Heart left ventricle (tissue), 13 donors: ENCODE measurements at regions not wholly inside any gene's neighbourhood (a gene's known extent, or its start where the extent isn't known, plus 50 kb on each side); places are given as distances from the start of the nearest gene placed in this dataset.

Source experiments
- POLR2A ChIP-seq, 2 donors: fragments of 450-650 bp; IDR thresholded peaks; one replicate each; pipeline ENCODE4 v1.6.1; 2017; ENCODE audit warnings: antibody characterized with exemption in 2 of 2, mild to moderate bottlenecking in 2 of 2, moderate library complexity in 2 of 2
- TF ChIP-seq, protein P1 (sequence below), 12 donors: fragments of 200-600 bp; sonication (generic) in 4 of 12; IDR thresholded peaks; one replicate each; pipeline versions ENCODE4 v1.5.0 to v1.8.0; 2018 to 2022; ENCODE audit warnings: antibody characterized with exemption in 12 of 12, mild to moderate bottlenecking in 5 of 12
- donor health status: ischemic (EF 13 %, LVEDD 7.1; RV severe dilation, severe dysfunction).
- donor health status: DM: no; HTN: yes; CAD: no.
- donor health status: DM: no; HTN: no; CAD: no.
- donor health status: ischemic (EF 25% LVEDD 6.9; RV normal size, moderate dysfunction).
- donor health status: ischemic (EF 25% LVEDD 5.7; RV mildly dilated, moderate dysfunction).
- donor health status: ischemic (EF 35%, LVEDD 5.7; RV mildly dilated, moderate dysfunction).
- donor health status: nonischemic (EF 11% LVEDD 7.7; RV severe dilation, severe dysfunction).
- donor health status: DM: yes; HTN: yes; CAD: no.
- donor health status: PGD.
- donor health status: ischemic (EF 29% LVEDD 5.4; RV normal size, mild dysfunction).
- donor health status: nonischemic (EF 23%, LVEDD 6.1; RV moderate dilation, normal function).

DNA sequence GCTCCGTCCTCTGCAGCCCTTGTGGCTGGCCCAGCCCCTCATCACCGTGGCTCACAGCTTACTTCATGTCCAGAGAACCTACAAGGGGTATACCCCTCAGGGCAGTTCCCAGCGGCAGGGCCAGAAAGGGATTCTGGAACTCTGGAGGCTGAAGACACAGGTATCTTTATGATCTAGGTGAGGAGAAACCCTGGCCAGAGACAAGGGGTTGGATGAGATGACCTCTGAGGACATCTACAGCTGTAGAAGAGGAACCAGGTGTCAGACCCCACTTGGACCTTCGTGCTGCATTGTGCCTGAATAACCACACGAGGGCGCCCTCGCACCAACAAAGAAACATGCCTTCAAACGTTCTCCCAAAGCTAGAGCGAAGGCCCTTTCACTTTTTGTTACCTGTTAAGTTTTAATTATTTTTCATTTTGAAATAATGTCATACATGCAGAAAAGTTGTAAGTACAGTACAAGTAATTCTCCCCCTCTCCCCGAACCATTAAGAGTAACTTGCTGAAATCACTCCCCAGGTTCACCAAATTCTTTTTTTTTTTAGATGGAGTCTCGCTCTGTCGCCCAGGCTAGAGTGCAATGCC lies 118.7 kb upstream of the SMAD3 start:
- TF ChIP-seq, protein P1, sequence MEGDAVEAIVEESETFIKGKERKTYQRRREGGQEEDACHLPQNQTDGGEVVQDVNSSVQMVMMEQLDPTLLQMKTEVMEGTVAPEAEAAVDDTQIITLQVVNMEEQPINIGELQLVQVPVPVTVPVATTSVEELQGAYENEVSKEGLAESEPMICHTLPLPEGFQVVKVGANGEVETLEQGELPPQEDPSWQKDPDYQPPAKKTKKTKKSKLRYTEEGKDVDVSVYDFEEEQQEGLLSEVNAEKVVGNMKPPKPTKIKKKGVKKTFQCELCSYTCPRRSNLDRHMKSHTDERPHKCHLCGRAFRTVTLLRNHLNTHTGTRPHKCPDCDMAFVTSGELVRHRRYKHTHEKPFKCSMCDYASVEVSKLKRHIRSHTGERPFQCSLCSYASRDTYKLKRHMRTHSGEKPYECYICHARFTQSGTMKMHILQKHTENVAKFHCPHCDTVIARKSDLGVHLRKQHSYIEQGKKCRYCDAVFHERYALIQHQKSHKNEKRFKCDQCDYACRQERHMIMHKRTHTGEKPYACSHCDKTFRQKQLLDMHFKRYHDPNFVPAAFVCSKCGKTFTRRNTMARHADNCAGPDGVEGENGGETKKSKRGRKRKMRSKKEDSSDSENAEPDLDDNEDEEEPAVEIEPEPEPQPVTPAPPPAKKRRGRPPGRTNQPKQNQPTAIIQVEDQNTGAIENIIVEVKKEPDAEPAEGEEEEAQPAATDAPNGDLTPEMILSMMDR (IDR thresholded peaks at IDR 0.05): peak; percentile 87 to 97 (median 94)
- no peak for TF ChIP-seq POLR2A (IDR thresholded peaks at IDR 0.05)
